Nephron (organoid): ENCODE measurements at regions not wholly inside any gene's neighbourhood (a gene's known extent, or its start where the extent isn't known, plus 50 kb on each side); places are given as distances from the start of the nearest gene placed in this dataset.
A peak's percentile ranks its signal among the peaks of the same experiment; 100 is the strongest.

Experiments
- H3K27ac Mint-ChIP-seq, 3 experiments: 2 replicates each; pipeline ENCODE4 v1.8.0; 2020; ENCODE audit warnings: mixed read lengths in 3 of 3, mild to moderate bottlenecking in 2 of 3, moderate library complexity in 1 of 3
- H3K27me3 Mint-ChIP-seq: 2 replicates; pipeline ENCODE4 v1.8.0; 2021; ENCODE audit warnings: low read depth, mild to moderate bottlenecking, moderate library complexity, mixed read lengths
- H3K36me3 Mint-ChIP-seq: 2 replicates; pipeline ENCODE4 v1.8.0; 2020; ENCODE audit warnings: low read depth, mixed read lengths
- H3K4me1 Mint-ChIP-seq: 2 replicates; pipeline ENCODE4 v1.8.0; 2020; ENCODE audit warnings: mixed read lengths
- H3K4me3 Mint-ChIP-seq, 3 experiments: 2 replicates each; pipeline ENCODE4 v1.8.0; 2020; ENCODE audit warnings: mild to moderate bottlenecking in 3 of 3, mixed read lengths in 3 of 3, moderate library complexity in 2 of 3
- H3K9me3 Mint-ChIP-seq: 2 replicates; pipeline ENCODE4 v1.8.0; 2020; ENCODE audit warnings: mixed read lengths
- CTCF ChIP-seq, 3 experiments: fragments of 200-600 bp; sonication (generic); IDR thresholded peaks; one replicate each; pipeline ENCODE4 v1.5.0; 2021; ENCODE audit warnings: antibody characterized with exemption in 3 of 3; ENCODE audit not compliant: unreplicated experiment in 3 of 3

- TF ChIP-seq CTCF (IDR thresholded peaks at IDR 0.05; ENCODE audit: unreplicated experiment in 3 of 3), result no peak
- no peak overlapping the region for H3K27ac Mint-ChIP-seq
- H3K27me3 Mint-ChIP-seq, result no peaks in the 10 kb centered on the region
- H3K4me3 Mint-ChIP-seq, result no peak overlapping the region
- H3K4me1 Mint-ChIP-seq, result no peaks in the 10 kb centered on the region
- H3K36me3 Mint-ChIP-seq, result peaks cover 4% of the 10 kb centered on the region
- H3K9me3 Mint-ChIP-seq, result peaks cover 23% of the 10 kb centered on the region
Observed at GRCh38 chr1:164093543-164093942, 465.4 kb upstream of the PBX1 start.

DNA sequence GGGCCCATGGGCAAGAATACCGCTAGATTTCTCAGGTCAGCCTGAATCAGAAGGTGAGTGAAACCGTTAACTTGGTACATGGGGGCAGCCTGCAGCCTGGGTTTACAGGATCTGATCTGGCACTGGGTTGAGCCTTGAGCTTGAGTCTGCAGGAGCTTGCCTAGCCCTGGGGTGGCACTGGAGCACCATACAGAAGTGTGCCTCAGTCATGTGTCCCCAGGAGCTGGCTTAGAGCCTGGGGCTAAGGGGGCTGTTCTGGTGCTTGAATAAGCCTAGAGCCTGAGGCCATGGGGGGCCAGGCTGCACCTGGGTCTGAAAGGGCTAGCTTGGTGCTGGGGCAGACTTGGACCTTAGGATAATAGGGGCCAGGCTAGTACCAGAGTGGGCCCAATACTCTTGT is 457.2 kb upstream of the PBX1 start:
- Mint-ChIP-seq H3K27me3 (no peaks in the 10 kb centered on the region), H3K4me1 (no peaks in the 10 kb centered on the region), H3K36me3 (no peaks in the 10 kb centered on the region), H3K9me3 (peaks cover 12% of the 10 kb centered on the region), H3K4me3 (no peak overlapping the region), H3K27ac (no peak overlapping the region)
- TF ChIP-seq CTCF (IDR thresholded peaks at IDR 0.05; ENCODE audit: unreplicated experiment in 3 of 3), result no peak

- peaks cover 10% of the 10 kb centered on the region for H3K9me3 Mint-ChIP-seq
- no peak overlapping the region for H3K27ac Mint-ChIP-seq
- no peaks in the 10 kb centered on the region for H3K27me3 Mint-ChIP-seq
- H3K4me3 Mint-ChIP-seq, result no peak overlapping the region
- no peaks in the 10 kb centered on the region for H3K36me3 Mint-ChIP-seq
- no peak for TF ChIP-seq CTCF (IDR thresholded peaks at IDR 0.05; ENCODE audit: unreplicated experiment in 3 of 3)
- no peaks in the 10 kb centered on the region for H3K4me1 Mint-ChIP-seq
Observed at GRCh38 chr1:164131949-164132348, 427.0 kb upstream of the PBX1 start.

- no peak for TF ChIP-seq CTCF (IDR thresholded peaks at IDR 0.05; ENCODE audit: unreplicated experiment in 3 of 3)
Observed at GRCh38 chr1:164137273-164137925, 421.6 kb upstream of the PBX1 start.

GRCh38 chr1:164141797-164142196 is 417.2 kb upstream of the PBX1 start:
- Mint-ChIP-seq H3K4me3 (no peak overlapping the region), H3K4me1 (no peaks in the 10 kb centered on the region), H3K27me3 (no peaks in the 10 kb centered on the region), H3K36me3 (no peaks in the 10 kb centered on the region), H3K27ac (no peak overlapping the region), H3K9me3 (no peaks in the 10 kb centered on the region)
- no peak for TF ChIP-seq CTCF (IDR thresholded peaks at IDR 0.05; ENCODE audit: unreplicated experiment in 3 of 3)

More at GRCh38 chr1:164137273-164137925, 421.6 kb upstream of the PBX1 start:
- Mint-ChIP-seq H3K36me3 (no peaks in the 10 kb centered on the region), H3K4me3 (no peak overlapping the region), H3K9me3 (no peaks in the 10 kb centered on the region), H3K4me1 (no peaks in the 10 kb centered on the region), H3K27ac (no peak overlapping the region), H3K27me3 (no peaks in the 10 kb centered on the region)

DNA sequence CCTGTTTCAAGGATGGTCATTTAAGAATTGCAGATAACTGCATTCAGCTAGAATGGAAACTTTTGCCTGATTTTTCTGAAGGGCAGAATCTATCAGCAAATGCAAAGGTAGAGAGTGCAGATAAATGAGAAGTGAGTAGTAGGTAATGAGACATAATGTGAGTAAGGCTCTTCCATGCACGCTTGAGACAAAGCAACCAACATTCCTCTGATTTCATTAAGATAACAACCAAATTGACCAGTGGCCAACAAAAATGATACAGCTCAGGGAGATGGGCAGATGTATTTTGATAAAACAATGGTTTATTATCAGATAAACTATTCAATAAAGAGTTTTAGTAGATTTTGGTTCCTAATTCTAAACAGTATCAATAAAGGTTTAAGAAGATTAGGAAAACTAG is 404.4 kb upstream of the PBX1 start:
- no peaks in the 10 kb centered on the region for H3K9me3 Mint-ChIP-seq
- no peak for TF ChIP-seq CTCF (IDR thresholded peaks at IDR 0.05; ENCODE audit: unreplicated experiment in 3 of 3)
- no peaks in the 10 kb centered on the region for H3K36me3 Mint-ChIP-seq
- H3K27me3 Mint-ChIP-seq, result no peaks in the 10 kb centered on the region
- H3K4me1 Mint-ChIP-seq, result peaks cover 6% of the 10 kb centered on the region
- H3K4me3 Mint-ChIP-seq, result no peak overlapping the region
- H3K27ac Mint-ChIP-seq, result peak overlapping the region in 1 of 3 experiments; percentile 85
